Choroid plexus epithelial cell (primary cell): ENCODE measurements at regions not wholly inside any gene's neighbourhood (a gene's known extent, or its start where the extent isn't known, plus 50 kb on each side); places are given as distances from the start of the nearest gene placed in this dataset.
"Not testable (repeated sequence)": the region's sequence is repeated elsewhere in the genome, so short reads cannot be mapped to it uniquely, and the experiment has no call there.

Experiments
- DNase-seq: peaks from one replicate; pipeline ENCODE4 v3.0.0-alpha.2; 2010; ENCODE audit warnings: low read depth
- H3K4me3 ChIP-seq: 2 replicates; pipeline ENCODE4 v1.5.1; 2011; ENCODE audit warnings: low read depth, mild to moderate bottlenecking, control low read depth, low read length, moderate library complexity
- CTCF ChIP-seq: conservative IDR thresholded peaks from 2 replicates; pipeline ENCODE4 v1.5.1; 2011; ENCODE audit warnings: low read depth, mild to moderate bottlenecking, control low read depth, inconsistent platforms, low read length, moderate library complexity

- no peak for DNase-seq
- H3K4me3 ChIP-seq = no peak overlapping the region
- TF ChIP-seq CTCF = no peak
These were observed 114.1 kb downstream of the GXYLT1 start for GRCh38 chr12:42030588-42030987.

- no peak for DNase-seq
- TF ChIP-seq CTCF = no peak
- no peak overlapping the region for H3K4me3 ChIP-seq
These were observed 117.1 kb downstream of the GXYLT1 start for GRCh38 chr12:42027546-42027945.

GRCh38 chr12:42024495-42024830, 120.2 kb downstream of the GXYLT1 start:
- DNase-seq = no peak
- TF ChIP-seq CTCF = no peak
- no peak overlapping the region for H3K4me3 ChIP-seq

GRCh38 chr12:42023733-42024494, 120.8 kb downstream of the GXYLT1 start:
- peak overlapping the region; percentile 39 for H3K4me3 ChIP-seq
- TF ChIP-seq CTCF = peak; percentile 99
- peak; percentile 79 for DNase-seq

- DNase-seq, H3K4me3 ChIP-seq: not testable (repeated sequence)
These were observed 122.7 kb downstream of the GXYLT1 start for GRCh38 chr12:42021937-42022336.

GRCh38 chr12:42021469-42021868, 123.2 kb downstream of the GXYLT1 start:
- DNase-seq = no peak
- no peak for TF ChIP-seq CTCF
- H3K4me3 ChIP-seq = no peak overlapping the region

- TF ChIP-seq CTCF = no peak
- DNase-seq = no peak
- H3K4me3 ChIP-seq = no peak overlapping the region
These were observed 124.4 kb downstream of the GXYLT1 start for GRCh38 chr12:42020226-42020625.

GRCh38 chr12:42019746-42020145, 124.9 kb downstream of the GXYLT1 start:
- DNase-seq = no peak
- TF ChIP-seq CTCF = no peak
- H3K4me3 ChIP-seq = no peak overlapping the region
